HepG2 (cell line): ENCODE measurements at regions not wholly inside any gene's neighbourhood (a gene's known extent, or its start where the extent isn't known, plus 50 kb on each side); places are given as distances from the start of the nearest gene placed in this dataset.

Source experiments
- CENPBD1 ChIP-seq: sonication (generic); formaldehyde crosslinking; IDR thresholded peaks from 2 replicates; pipeline ENCODE4 v1.8.0; 2022; ENCODE audit warnings: missing genetic modification reagents, low read depth, mild to moderate bottlenecking, borderline replicate concordance
- FOSL1 ChIP-seq: sonication (generic); formaldehyde crosslinking; IDR thresholded peaks from 2 replicates; pipeline ENCODE4 v1.9.0; 2021; ENCODE audit warnings: missing genetic modification reagents, borderline replicate concordance
- GATAD1 ChIP-seq: IDR thresholded peaks from 2 replicates; pipeline ENCODE4 v1.6.1; 2016; ENCODE audit warnings: missing genetic modification reagents, missing compliant biosample characterization
- GATAD2A ChIP-seq: IDR thresholded peaks from 2 replicates; pipeline ENCODE4 v1.6.1; 2016
- MBD4 ChIP-seq: IDR thresholded peaks from 2 replicates; pipeline ENCODE4 v1.6.1; 2012; ENCODE audit warnings: low read length, inconsistent platforms, borderline replicate concordance
- RBFOX2 ChIP-seq: fragments of 200-400 bp; formaldehyde crosslinking; IDR thresholded peaks from 2 replicates; pipeline ENCODE4 v1.6.1; 2017; ENCODE audit warnings: low read depth, mild to moderate bottlenecking, low read length
- TRIM22 ChIP-seq: fragments of 450-650 bp; IDR thresholded peaks from 2 replicates; pipeline ENCODE4 v1.6.1; 2017
- ZBTB25 ChIP-seq: IDR thresholded peaks from 2 replicates; pipeline ENCODE4 v1.6.1; 2018; ENCODE audit warnings: missing genetic modification reagents
- ZC3H4 ChIP-seq: sonication (generic); formaldehyde crosslinking; IDR thresholded peaks from 2 replicates; pipeline ENCODE4 v1.4.0; 2020; ENCODE audit warnings: missing genetic modification reagents, borderline replicate concordance
- ZNF382 ChIP-seq: sonication (generic); formaldehyde crosslinking; IDR thresholded peaks from 2 replicates; pipeline ENCODE4 v1.5.0; 2020; ENCODE audit warnings: missing genetic modification reagents, mild to moderate bottlenecking, borderline replicate concordance
- ZNF451 ChIP-seq: sonication (generic); formaldehyde crosslinking; IDR thresholded peaks from 2 replicates; pipeline ENCODE4 v1.5.0; 2020; ENCODE audit warnings: mild to moderate bottlenecking, missing genetic modification reagents
- ZNF558 ChIP-seq: sonication (generic); formaldehyde crosslinking; IDR thresholded peaks from 2 replicates; pipeline ENCODE4 v1.9.0; 2022; ENCODE audit warnings: mild to moderate bottlenecking, missing genetic modification reagents, borderline replicate concordance
- ZNF580 ChIP-seq: IDR thresholded peaks from 2 replicates; pipeline ENCODE4 v1.6.1; 2016; ENCODE audit warnings: low read depth, borderline replicate concordance

- TF ChIP-seq GATAD1 (CRISPR knock-in tag) (no peak), ZBTB25 (no peak), ZNF558 (CRISPR knock-in tag) (no peak), CENPBD1 (CRISPR knock-in tag) (no peak), ZNF382 (CRISPR knock-in tag) (no peak), MBD4 (no peak), ZNF451 (CRISPR knock-in tag) (no peak), ZNF580 (CRISPR knock-in tag) (no peak), GATAD2A (CRISPR knock-in tag) (no peak), ZC3H4 (CRISPR knock-in tag) (no peak), TRIM22 (no peak), RBFOX2 (no peak), FOSL1 (CRISPR knock-in tag) (no peak)
These were observed 327.0 kb downstream of the PCDH10 start (continued) for GRCh38 chr4:133476063-133476462.
